ENCODE measurements at regions not wholly inside any gene's neighbourhood (a gene's known extent, or its start where the extent isn't known, plus 50 kb on each side); places are given as distances from the start of the nearest gene placed in this dataset.

GRCh38 chr4:147103403-147103946 lies 157.8 kb upstream of the TTC29 start:
- TF ChIP-seq CTCF (conservative IDR thresholded peaks at IDR 0.05) (no peak), ZFX (IDR thresholded peaks at IDR 0.05) (no peak)
